Body of pancreas (tissue), 4 donors: ENCODE measurements at regions not wholly inside any gene's neighbourhood (a gene's known extent, or its start where the extent isn't known, plus 50 kb on each side); places are given as distances from the start of the nearest gene placed in this dataset.

ENCODE experiments used
- ATAC-seq: fragments of 150-250 bp; one replicate; pipeline ENCODE4 v1.9.1; 2016
- DNase-seq, 4 donors: peaks; one replicate each; pipeline ENCODE4 v3.0.0-alpha.2; 2019
- H3K27ac ChIP-seq, 4 donors: fragments of 200-600 bp; sonication (generic); 1 replicate in 3 of 4; 2 replicates in 1 of 4; pipeline versions ENCODE4 v1.5.1 to v1.6.1; 2016 to 2019; ENCODE audit warnings: mild to moderate bottlenecking in 1 of 4, mixed read lengths in 1 of 4, moderate library complexity in 1 of 4
- H3K27me3 ChIP-seq, 2 donors: fragments of 200-600 bp; sonication (generic); one replicate each; pipeline ENCODE4 v1.6.0; 2016; ENCODE audit warnings: mild to moderate bottlenecking in 1 of 2
- H3K36me3 ChIP-seq, 2 donors: fragments of 200-600 bp; sonication (generic); replicated peaks in 1 of 2; 2 replicates each; pipeline ENCODE4 v1.5.1; 2016; ENCODE audit warnings: low read depth in 2 of 2; ENCODE audit not compliant: insufficient read depth in 1 of 2
- H3K4me1 ChIP-seq: fragments of 200-600 bp; sonication (generic); one replicate; pipeline ENCODE4 v1.6.0; 2016
- H3K4me3 ChIP-seq, 2 donors: fragments of 200-600 bp; sonication (generic); 1 replicate in 1 of 2; 2 replicates in 1 of 2; pipeline ENCODE4 v1.5.1; 2016 to 2019
- H3K9me3 ChIP-seq, 3 donors: fragments of 200-600 bp; sonication (generic); 1 replicate in 2 of 3; 2 replicates in 1 of 3; pipeline ENCODE4 v1.5.1; 2016
- CTCF ChIP-seq, 7 experiments: fragments of 450-650 bp in 4 of 7; fragments of 200-600 bp in 3 of 7; sonication (generic) in 3 of 7; IDR thresholded peaks; one replicate each; pipeline ENCODE4 v1.5.1; 2016 to 2019; ENCODE audit warnings: antibody characterized with exemption in 7 of 7
- POLR2A ChIP-seq, 3 donors: fragments of 450-650 bp; IDR thresholded peaks; one replicate each; pipeline ENCODE4 v1.6.1; 2016; ENCODE audit warnings: antibody characterized with exemption in 3 of 3, mild to moderate bottlenecking in 2 of 3
- WGBS, 2 donors: methylation state at CpG; one replicate each; pipeline ENCODE4 v1.1.5; 2017; 5-methylcytosine and 5-hydroxymethylcytosine counted together
- intact Hi-C: fragments of 100-400 bp; cut with DNase I; formaldehyde crosslinking; loops from one replicate; pipeline ENCODE4 v1.15.1; 2023

- Histone ChIP-seq H3K36me3 (no peaks in the 10 kb centered on the region), H3K4me3 (no peak overlapping the region), H3K27ac (no peak overlapping the region), H3K27me3 (no peaks in the 10 kb centered on the region), H3K4me1 (peaks cover 14% of the 10 kb centered on the region), H3K9me3 (no peaks in the 10 kb centered on the region)
- 91 to 92% methylated on average over 1 of the region's 1 CpG for WGBS, 2 donors
- TF ChIP-seq CTCF (IDR thresholded peaks at IDR 0.05) (no peak), POLR2A (IDR thresholded peaks at IDR 0.05) (no peak)
- DNase-seq (no peak), ATAC-seq (no peak)
- intact Hi-C loops: no loop called here
These were observed 50.8 kb upstream of the KLHL13 start for GRCh38 chrX:118167361-118167760.

GRCh38 chrX:118171356-118171755 is 54.7 kb upstream of the KLHL13 start:
- no peaks in the 10 kb centered on the region for H3K9me3 ChIP-seq
- no peak overlapping the region for H3K27ac ChIP-seq
- TF ChIP-seq POLR2A (IDR thresholded peaks at IDR 0.05) (no peak), CTCF (IDR thresholded peaks at IDR 0.05) (no peak)
- no peaks in the 10 kb centered on the region for H3K27me3 ChIP-seq
- H3K36me3 ChIP-seq: no peaks in the 10 kb centered on the region
- DNase-seq (no peak), ATAC-seq (no peak)
- no peak overlapping the region for H3K4me3 ChIP-seq
- intact Hi-C loops: no loop called here
- peaks cover 22% of the 10 kb centered on the region for H3K4me1 ChIP-seq

DNA sequence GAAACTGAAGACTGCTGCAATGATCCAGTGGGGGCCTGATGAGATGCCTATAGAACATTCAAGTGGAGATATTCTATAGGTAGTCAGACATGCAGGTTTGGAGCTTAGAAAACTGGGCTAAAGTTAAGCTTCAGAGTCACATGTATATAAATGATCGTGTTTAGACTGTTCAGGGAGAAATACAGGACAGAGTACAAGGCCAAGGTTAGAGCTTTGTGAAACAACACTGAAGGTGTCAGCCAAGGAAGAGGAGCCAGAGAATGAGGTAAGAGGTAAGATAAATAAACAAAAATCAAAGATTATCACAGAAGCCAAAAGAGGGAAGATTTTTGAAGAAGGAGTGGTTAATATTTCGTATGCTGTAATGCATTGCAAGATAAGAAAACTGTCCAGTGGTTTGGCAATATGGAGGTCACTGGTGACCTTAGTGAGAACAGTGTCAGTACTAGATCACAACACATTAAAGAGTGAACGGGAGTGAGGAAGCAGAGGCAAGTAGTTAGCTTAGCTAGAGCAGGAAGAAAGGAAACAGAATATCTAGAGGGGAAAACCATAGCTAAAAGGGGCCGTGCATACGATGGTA is 58.0 kb upstream of the KLHL13 start:
- 57 to 59% methylated on average over 5 of the region's 5 CpGs for WGBS, 2 donors
- Histone ChIP-seq H3K27me3 (no peaks in the 10 kb centered on the region), H3K4me3 (no peak overlapping the region), H3K36me3 (no peaks in the 10 kb centered on the region), H3K9me3 (no peaks in the 10 kb centered on the region), H3K4me1 (peaks cover 22% of the 10 kb centered on the region), H3K27ac (no peak overlapping the region)
- ATAC-seq: peak; percentile 74
- DNase-seq: peak in 1 of 4 donors; percentile 2
- intact Hi-C loops: no loop called here
- TF ChIP-seq CTCF (IDR thresholded peaks at IDR 0.05) (no peak), POLR2A (IDR thresholded peaks at IDR 0.05) (no peak)

DNA sequence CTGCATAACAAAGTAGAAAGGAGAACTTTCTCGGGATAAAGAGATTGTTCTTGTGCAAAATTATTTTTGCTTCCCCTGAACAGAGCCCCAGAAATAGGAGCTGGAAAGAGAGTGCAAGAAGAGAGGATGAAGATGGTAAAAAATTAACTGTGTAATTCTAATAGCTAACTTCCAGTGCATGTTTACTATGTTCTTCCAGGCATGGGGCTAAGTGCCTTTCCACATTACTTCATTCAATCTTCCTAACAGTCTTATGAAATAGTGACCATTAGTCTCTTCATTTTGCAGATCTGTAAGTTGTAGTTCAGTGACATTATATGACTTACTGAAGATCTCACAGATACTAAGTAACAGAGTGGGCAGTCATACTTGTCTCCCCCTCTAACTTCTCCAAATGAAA is 61.1 kb upstream of the KLHL13 start:
- TF ChIP-seq CTCF (IDR thresholded peaks at IDR 0.05) (no peak), POLR2A (IDR thresholded peaks at IDR 0.05) (no peak)
- H3K27me3 ChIP-seq: no peaks in the 10 kb centered on the region

GRCh38 chrX:118178450-118178849 is 61.8 kb upstream of the KLHL13 start:
- Histone ChIP-seq H3K9me3 (no peaks in the 10 kb centered on the region), H3K4me3 (no peak overlapping the region), H3K27ac (no peak overlapping the region), H3K4me1 (peaks cover 15% of the 10 kb centered on the region), H3K27me3 (no peaks in the 10 kb centered on the region), H3K36me3 (no peaks in the 10 kb centered on the region)
- DNase-seq: no peak
- WGBS, 2 donors: 95 to 98% methylated on average over 6 to 7 of the region's 7 CpGs
- intact Hi-C loops: no loop called here
- ATAC-seq: no peak
- TF ChIP-seq CTCF (IDR thresholded peaks at IDR 0.05) (no peak), POLR2A (IDR thresholded peaks at IDR 0.05) (no peak)

More for the DNA sequence above, 61.1 kb upstream of the KLHL13 start:
- intact Hi-C loops: no loop called here
- DNase-seq (no peak), ATAC-seq (no peak)
- Histone ChIP-seq H3K36me3 (no peaks in the 10 kb centered on the region), H3K27ac (no peak overlapping the region), H3K9me3 (no peaks in the 10 kb centered on the region), H3K4me3 (no peak overlapping the region), H3K4me1 (peaks cover 15% of the 10 kb centered on the region)
- 76 to 77% methylated on average over 1 of the region's 1 CpG for WGBS, 2 donors
